ENCODE measurements at regions not wholly inside any gene's neighbourhood (a gene's known extent, or its start where the extent isn't known, plus 50 kb on each side); places are given as distances from the start of the nearest gene placed in this dataset.

GRCh38 chr5:138632900-138633489, 57.8 kb upstream of the HSPA9 start:
- TF ChIP-seq CTCF (IDR thresholded peaks at IDR 0.05; ENCODE audit: borderline replicate concordance, insufficient read depth, low read depth, low read length): peak; percentile 49; the same call in 1 of the 2 replicates
- H3K4me3 ChIP-seq (ENCODE audit: low read depth, low read length): no peak overlapping the region

GRCh38 chr5:138631096-138631928, 56.1 kb upstream of the HSPA9 start:
- no peak overlapping the region for H3K4me3 ChIP-seq (ENCODE audit: low read depth, low read length)
- no peak for TF ChIP-seq CTCF (IDR thresholded peaks at IDR 0.05; ENCODE audit: borderline replicate concordance, insufficient read depth, low read depth, low read length)

GRCh38 chr5:138629392-138629791, 54.2 kb upstream of the HSPA9 start:
- no peak for TF ChIP-seq CTCF (IDR thresholded peaks at IDR 0.05; ENCODE audit: borderline replicate concordance, insufficient read depth, low read depth, low read length)
- no peak overlapping the region for H3K4me3 ChIP-seq (ENCODE audit: low read depth, low read length)

GRCh38 chr5:138626333-138626944, 51.2 kb upstream of the HSPA9 start:
- no peak for TF ChIP-seq CTCF (IDR thresholded peaks at IDR 0.05; ENCODE audit: borderline replicate concordance, insufficient read depth, low read depth, low read length)
- H3K4me3 ChIP-seq (ENCODE audit: low read depth, low read length): no peak overlapping the region

GRCh38 chr5:138625134-138625533, 49.9 kb upstream of the HSPA9 start:
- no peak for TF ChIP-seq CTCF (IDR thresholded peaks at IDR 0.05; ENCODE audit: borderline replicate concordance, insufficient read depth, low read depth, low read length)
- H3K4me3 ChIP-seq (ENCODE audit: low read depth, low read length): no peak overlapping the region
